WTC11 (cell line): ENCODE measurements at regions not wholly inside any gene's neighbourhood (a gene's known extent, or its start where the extent isn't known, plus 50 kb on each side); places are given as distances from the start of the nearest gene placed in this dataset.

Experiments used
- ATAC-seq: fragments of 200-7000 bp; cut with Tn5 transposase; 2 replicates; pipeline ENCODE4 v1.10.0; 2021; ENCODE audit warnings: mild to moderate bottlenecking, moderate library complexity
- CTCF ChIA-PET: fragments of 300-600 bp; sonication (Branson Sonifier 250); formaldehyde crosslinking; loops from one replicate; lab custom pipeline; 2021; ENCODE audit warnings: antibody characterized with exemption; lab: Charles Lee
- POLR2A ChIA-PET: fragments of 350-600 bp; sonication (Branson Sonifier 250); formaldehyde crosslinking; loops from one replicate; lab custom pipeline; 2021; ENCODE audit warnings: antibody characterized with exemption; lab: Charles Lee
- DNase-seq: peaks from one replicate; pipeline ENCODE4 v3.0.0; 2021; ENCODE audit warnings: low spot score
- H3K27ac Mint-ChIP-seq: 2 replicates; pipeline ENCODE4 v1.8.0; 2021; ENCODE audit warnings: mixed read lengths
- H3K27me3 Mint-ChIP-seq: 2 replicates; pipeline ENCODE4 v1.8.0; 2021; ENCODE audit warnings: low read depth, mild to moderate bottlenecking, moderate library complexity, mixed read lengths
- H3K36me3 Mint-ChIP-seq: 2 replicates; pipeline ENCODE4 v1.8.0; 2021; ENCODE audit warnings: mixed read lengths
- H3K4me1 Mint-ChIP-seq: 2 replicates; pipeline ENCODE4 v1.8.0; 2022; ENCODE audit warnings: mixed read lengths
- H3K4me3 Mint-ChIP-seq: 2 replicates; pipeline ENCODE4 v1.8.0; 2021; ENCODE audit warnings: mild to moderate bottlenecking, moderate library complexity, mixed read lengths
- H3K9me3 Mint-ChIP-seq: 2 replicates; pipeline ENCODE4 v1.8.0; 2021; ENCODE audit warnings: mixed read lengths
- AFF4 ChIP-seq: sonication (generic); formaldehyde crosslinking; IDR thresholded peaks from 2 replicates; pipeline ENCODE4 v1.8.1; 2023; ENCODE audit warnings: mild to moderate bottlenecking, missing genetic modification reagents, borderline replicate concordance
- ATF3 ChIP-seq: sonication (generic); formaldehyde crosslinking; conservative IDR thresholded peaks from 2 replicates; pipeline ENCODE4 v1.8.1; 2022; ENCODE audit warnings: mild to moderate bottlenecking, missing genetic modification reagents
- ATF6 ChIP-seq: sonication (generic); formaldehyde crosslinking; IDR thresholded peaks from 2 replicates; pipeline ENCODE4 v1.8.1; 2023; ENCODE audit warnings: mild to moderate bottlenecking, missing genetic modification reagents
- CREM ChIP-seq: sonication (generic); formaldehyde crosslinking; IDR thresholded peaks from 2 replicates; pipeline ENCODE4 v1.8.1; 2022; ENCODE audit warnings: mild to moderate bottlenecking, missing genetic modification reagents, moderate library complexity
- E2F4 ChIP-seq: sonication (generic); formaldehyde crosslinking; IDR thresholded peaks from 2 replicates; pipeline ENCODE4 v1.8.1; 2022; ENCODE audit warnings: low read depth, mild to moderate bottlenecking, moderate library complexity, missing genetic modification reagents, borderline replicate concordance
- FOXP1 ChIP-seq: sonication (generic); formaldehyde crosslinking; IDR thresholded peaks from 2 replicates; pipeline ENCODE4 v1.8.0; 2022; ENCODE audit warnings: missing genetic modification reagents, mild to moderate bottlenecking, moderate library complexity, borderline replicate concordance
- GABPB1 ChIP-seq: sonication (generic); formaldehyde crosslinking; IDR thresholded peaks from 2 replicates; pipeline ENCODE4 v1.8.1; 2023; ENCODE audit warnings: mild to moderate bottlenecking, missing genetic modification reagents
- NFE2L1 ChIP-seq: sonication (generic); formaldehyde crosslinking; IDR thresholded peaks from 2 replicates; pipeline ENCODE4 v1.8.1; 2023; ENCODE audit warnings: missing genetic modification reagents
- NR2C2 ChIP-seq: sonication (generic); formaldehyde crosslinking; IDR thresholded peaks from 2 replicates; pipeline ENCODE4 v1.8.0; 2022; ENCODE audit warnings: mild to moderate bottlenecking, missing genetic modification reagents
- NR3C1 ChIP-seq: sonication (generic); formaldehyde crosslinking; conservative IDR thresholded peaks from 2 replicates; pipeline ENCODE4 v1.8.1; 2023; ENCODE audit warnings: low read depth, mild to moderate bottlenecking, missing genetic modification reagents
- RORB ChIP-seq: fragments of 250-450 bp; sonication (Bioruptor Pico); IDR thresholded peaks from 2 replicates; pipeline ENCODE4 v1.9.0; 2021; ENCODE audit warnings: mild to moderate bottlenecking
- USF2 ChIP-seq: sonication (generic); formaldehyde crosslinking; IDR thresholded peaks from 2 replicates; pipeline ENCODE4 v1.8.1; 2023; ENCODE audit warnings: mild to moderate bottlenecking, missing genetic modification reagents, moderate library complexity
- TF ChIP-seq, protein P1 (sequence below): sonication (generic); formaldehyde crosslinking; IDR thresholded peaks from 2 replicates; pipeline ENCODE4 v1.8.0; 2023; ENCODE audit warnings: missing genetic modification reagents
- TF ChIP-seq, protein P2 (sequence below): sonication (generic); formaldehyde crosslinking; IDR thresholded peaks from 2 replicates; pipeline ENCODE4 v1.8.1; 2022; ENCODE audit warnings: missing genetic modification reagents, borderline replicate concordance
- TF ChIP-seq, protein P3 (sequence below): sonication (generic); formaldehyde crosslinking; IDR thresholded peaks from 2 replicates; pipeline ENCODE4 v1.8.0; 2022; ENCODE audit warnings: mild to moderate bottlenecking, missing genetic modification reagents

DNA sequence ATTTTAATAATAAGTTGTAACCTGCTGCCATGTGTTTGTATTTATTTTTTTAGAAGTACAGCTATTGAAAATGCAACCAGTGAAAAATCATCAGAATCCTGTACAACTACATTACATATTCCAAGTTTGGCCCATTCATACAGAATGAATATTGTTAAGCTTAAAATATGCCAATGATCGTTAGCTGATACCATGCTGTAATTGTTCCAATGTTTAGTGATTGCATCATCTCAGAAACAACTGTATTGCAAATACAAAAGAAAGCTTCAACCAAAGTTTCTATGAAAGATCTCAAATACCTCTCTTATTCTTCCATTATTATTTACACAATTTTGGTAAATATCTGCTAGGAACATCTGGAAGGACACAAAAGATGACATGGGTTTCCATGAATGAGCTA, 51.6 kb upstream of the ALCAM start:
- DNase-seq (no peak), ATAC-seq (no peak)
- H3K4me1 Mint-ChIP-seq: no peaks in the 10 kb centered on the region
- no peak overlapping the region for H3K27ac Mint-ChIP-seq
- no peaks in the 10 kb centered on the region for H3K27me3 Mint-ChIP-seq
- CTCF ChIA-PET: no interaction called here
- H3K4me3 Mint-ChIP-seq: no peak overlapping the region
- POLR2A ChIA-PET: no interaction called here
- H3K36me3 Mint-ChIP-seq: no peaks in the 10 kb centered on the region
- H3K9me3 Mint-ChIP-seq: peaks cover 14% of the 10 kb centered on the region
- TF ChIP-seq NR3C1 (CRISPR knock-in tag) (no peak), AFF4 (CRISPR knock-in tag) (no peak), USF2 (CRISPR knock-in tag) (no peak), ATF6 (CRISPR knock-in tag) (no peak), E2F4 (no peak), CREM (CRISPR knock-in tag) (no peak), NFE2L1 (CRISPR knock-in tag) (no peak), NR2C2 (no peak), ATF3 (CRISPR knock-in tag) (no peak), RORB (no peak)
- TF ChIP-seq, protein P1, sequence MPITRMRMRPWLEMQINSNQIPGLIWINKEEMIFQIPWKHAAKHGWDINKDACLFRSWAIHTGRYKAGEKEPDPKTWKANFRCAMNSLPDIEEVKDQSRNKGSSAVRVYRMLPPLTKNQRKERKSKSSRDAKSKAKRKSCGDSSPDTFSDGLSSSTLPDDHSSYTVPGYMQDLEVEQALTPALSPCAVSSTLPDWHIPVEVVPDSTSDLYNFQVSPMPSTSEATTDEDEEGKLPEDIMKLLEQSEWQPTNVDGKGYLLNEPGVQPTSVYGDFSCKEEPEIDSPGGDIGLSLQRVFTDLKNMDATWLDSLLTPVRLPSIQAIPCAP (CRISPR knock-in tag): no peak
- TF ChIP-seq, protein P2, sequence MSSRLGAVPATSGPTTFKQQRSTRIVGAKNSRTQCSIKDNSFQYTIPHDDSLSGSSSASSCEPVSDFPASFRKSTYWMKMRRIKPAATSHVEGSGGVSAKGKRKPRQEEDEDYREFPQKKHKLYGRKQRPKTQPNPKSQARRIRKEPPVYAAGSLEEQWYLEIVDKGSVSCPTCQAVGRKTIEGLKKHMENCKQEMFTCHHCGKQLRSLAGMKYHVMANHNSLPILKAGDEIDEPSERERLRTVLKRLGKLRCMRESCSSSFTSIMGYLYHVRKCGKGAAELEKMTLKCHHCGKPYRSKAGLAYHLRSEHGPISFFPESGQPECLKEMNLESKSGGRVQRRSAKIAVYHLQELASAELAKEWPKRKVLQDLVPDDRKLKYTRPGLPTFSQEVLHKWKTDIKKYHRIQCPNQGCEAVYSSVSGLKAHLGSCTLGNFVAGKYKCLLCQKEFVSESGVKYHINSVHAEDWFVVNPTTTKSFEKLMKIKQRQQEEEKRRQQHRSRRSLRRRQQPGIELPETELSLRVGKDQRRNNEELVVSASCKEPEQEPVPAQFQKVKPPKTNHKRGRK (CRISPR knock-in tag): no peak

- Mint-ChIP-seq H3K36me3 (no peaks in the 10 kb centered on the region), H3K9me3 (peaks cover 13% of the 10 kb centered on the region), H3K4me3 (no peak overlapping the region), H3K27me3 (no peaks in the 10 kb centered on the region), H3K4me1 (no peaks in the 10 kb centered on the region), H3K27ac (no peak overlapping the region)
- TF ChIP-seq FOXP1 (CRISPR knock-in tag) (no peak), GABPB1 (CRISPR knock-in tag) (no peak)
- TF ChIP-seq, protein P2 (CRISPR knock-in tag): no peak
- TF ChIP-seq, protein P3, sequence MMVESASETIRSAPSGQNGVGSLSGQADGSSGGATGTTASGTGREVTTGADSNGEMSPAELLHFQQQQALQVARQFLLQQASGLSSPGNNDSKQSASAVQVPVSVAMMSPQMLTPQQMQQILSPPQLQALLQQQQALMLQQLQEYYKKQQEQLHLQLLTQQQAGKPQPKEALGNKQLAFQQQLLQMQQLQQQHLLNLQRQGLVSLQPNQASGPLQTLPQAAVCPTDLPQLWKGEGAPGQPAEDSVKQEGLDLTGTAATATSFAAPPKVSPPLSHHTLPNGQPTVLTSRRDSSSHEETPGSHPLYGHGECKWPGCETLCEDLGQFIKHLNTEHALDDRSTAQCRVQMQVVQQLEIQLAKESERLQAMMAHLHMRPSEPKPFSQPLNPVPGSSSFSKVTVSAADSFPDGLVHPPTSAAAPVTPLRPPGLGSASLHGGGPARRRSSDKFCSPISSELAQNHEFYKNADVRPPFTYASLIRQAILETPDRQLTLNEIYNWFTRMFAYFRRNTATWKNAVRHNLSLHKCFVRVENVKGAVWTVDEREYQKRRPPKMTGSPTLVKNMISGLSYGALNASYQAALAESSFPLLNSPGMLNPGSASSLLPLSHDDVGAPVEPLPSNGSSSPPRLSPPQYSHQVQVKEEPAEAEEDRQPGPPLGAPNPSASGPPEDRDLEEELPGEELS: no peak
- ATAC-seq (no peak), DNase-seq (no peak)
- CTCF ChIA-PET: no interaction called here
- POLR2A ChIA-PET: no interaction called here
Measured at GRCh38 chr3:105315815-105316214, 50.9 kb upstream of the ALCAM start.
